IPS-18c (cell line): ENCODE measurements at regions not wholly inside any gene's neighbourhood (a gene's known extent, or its start where the extent isn't known, plus 50 kb on each side); places are given as distances from the start of the nearest gene placed in this dataset.
A peak's percentile ranks its signal among the peaks of the same experiment; 100 is the strongest.
"Not testable (repeated sequence)": the region's sequence is repeated elsewhere in the genome, so short reads cannot be mapped to it uniquely, and the experiment has no call there.

Experiments used
- H3K4me3 ChIP-seq: 2 replicates; pipeline ENCODE4 v1.7.0; 2013; ENCODE audit warnings: low read depth, mild to moderate bottlenecking, low read length, moderate library complexity; ENCODE audit not compliant: insufficient read depth
- H3K9me3 ChIP-seq: one replicate; pipeline ENCODE4 v1.6.1; 2013; ENCODE audit warnings: mild to moderate bottlenecking, low read length, moderate library complexity; ENCODE audit not compliant: control insufficient read depth, insufficient read depth

GRCh38 chr12:4169531-4169930, 104.0 kb upstream of the CCND2 start:
- H3K4me3 ChIP-seq = no peak overlapping the region
- H3K9me3 ChIP-seq = no peaks in the 10 kb centered on the region

- no peaks in the 10 kb centered on the region for H3K9me3 ChIP-seq
These were observed 105.5 kb upstream of the CCND2 start for GRCh38 chr12:4168036-4168435.

GRCh38 chr12:4164559-4165558, 108.7 kb upstream of the CCND2 start:
- Histone ChIP-seq H3K4me3 (peak overlapping the region; percentile 60), H3K9me3 (peaks cover 6% of the 10 kb centered on the region)

More at GRCh38 chr12:4168036-4168435, 105.5 kb upstream of the CCND2 start:
- no peak overlapping the region for H3K4me3 ChIP-seq

GRCh38 chr12:4164188-4164558, 109.4 kb upstream of the CCND2 start:
- peak overlapping the region; percentile 60 for H3K4me3 ChIP-seq
- peaks cover 6% of the 10 kb centered on the region for H3K9me3 ChIP-seq

GRCh38 chr12:4161718-4162117, 111.8 kb upstream of the CCND2 start:
- peaks cover 6% of the 10 kb centered on the region for H3K9me3 ChIP-seq
- no peak overlapping the region for H3K4me3 ChIP-seq

DNA sequence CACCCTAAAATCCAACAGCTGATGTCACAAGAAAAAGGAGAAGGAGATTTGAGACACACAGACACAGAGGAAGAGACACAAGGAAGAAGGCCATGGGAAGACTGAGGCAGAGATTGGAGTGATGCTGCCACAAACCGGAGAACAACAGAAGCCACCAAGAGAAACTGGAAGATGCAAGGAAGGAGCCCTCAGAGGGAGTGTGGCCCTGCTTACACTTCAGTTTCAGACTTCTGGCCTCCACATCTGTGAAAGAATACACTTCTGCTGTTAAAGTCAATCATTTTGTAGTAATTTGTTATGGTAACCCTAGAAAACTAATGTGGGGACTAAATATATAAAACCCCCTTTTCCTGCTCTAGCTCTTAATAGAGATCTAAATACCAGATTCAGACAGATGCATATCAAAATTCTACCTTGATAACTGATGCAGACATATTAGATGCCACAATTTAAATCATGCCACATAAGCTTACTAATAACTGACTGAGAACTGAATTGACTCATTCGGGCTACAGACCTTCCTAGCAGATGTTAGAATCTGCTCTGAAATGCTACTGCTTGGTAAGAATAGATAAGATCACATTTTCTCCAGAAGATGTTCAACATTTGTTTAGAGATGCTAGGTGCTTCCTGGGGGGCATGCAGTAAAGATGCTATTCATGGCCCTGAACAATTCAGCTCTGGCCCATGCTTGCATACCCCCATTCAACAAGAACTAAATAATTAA, 113.1 kb upstream of the CCND2 start:
- H3K9me3 ChIP-seq = peaks cover 6% of the 10 kb centered on the region
- no peak overlapping the region for H3K4me3 ChIP-seq

DNA sequence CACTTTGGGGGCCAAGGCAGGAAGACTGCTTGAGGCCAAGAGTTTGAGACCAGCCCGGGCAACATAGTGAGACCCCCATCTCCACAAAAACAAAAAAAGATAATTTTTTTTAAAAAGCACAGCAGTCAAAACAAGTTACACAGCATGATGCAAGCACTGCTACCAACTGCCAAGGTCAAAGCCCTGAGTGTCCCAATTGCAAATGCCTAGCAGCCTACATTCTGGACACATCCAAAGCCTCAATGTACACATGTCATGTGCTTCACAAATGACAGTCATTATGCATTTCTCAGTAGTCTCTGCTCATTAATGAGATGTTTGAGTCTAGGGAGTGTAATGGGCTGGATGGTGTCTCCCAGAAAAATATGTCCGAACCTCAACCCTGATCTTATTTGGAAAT, 113.7 kb upstream of the CCND2 start:
- H3K9me3 ChIP-seq = peaks cover 6% of the 10 kb centered on the region
- H3K4me3 ChIP-seq = no peak overlapping the region

DNA sequence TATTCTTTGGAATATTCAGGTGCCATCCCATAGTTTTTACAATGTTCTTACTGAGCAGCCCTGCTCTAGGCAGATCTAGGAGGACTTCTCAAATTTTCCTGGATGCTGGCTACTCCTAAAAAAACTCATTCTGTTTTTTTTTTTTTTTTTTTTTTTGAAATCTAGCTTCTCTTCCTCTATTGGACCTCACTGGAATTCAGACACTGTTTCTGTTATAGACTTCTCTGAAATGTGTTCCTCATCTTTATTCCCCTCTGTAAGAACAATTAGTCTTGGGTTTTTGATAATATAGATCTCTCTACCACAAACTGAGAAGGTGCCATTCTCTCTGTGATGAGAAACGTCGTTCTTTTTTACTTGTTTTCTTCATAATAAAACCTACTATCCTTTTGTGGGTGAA, 115.3 kb upstream of the CCND2 start:
- peaks cover 6% of the 10 kb centered on the region for H3K9me3 ChIP-seq

GRCh38 chr12:4157122-4157521, 116.4 kb upstream of the CCND2 start:
- peaks cover 6% of the 10 kb centered on the region for H3K9me3 ChIP-seq
- no peak overlapping the region for H3K4me3 ChIP-seq

More for the DNA sequence above, 115.3 kb upstream of the CCND2 start:
- no peak overlapping the region for H3K4me3 ChIP-seq

DNA sequence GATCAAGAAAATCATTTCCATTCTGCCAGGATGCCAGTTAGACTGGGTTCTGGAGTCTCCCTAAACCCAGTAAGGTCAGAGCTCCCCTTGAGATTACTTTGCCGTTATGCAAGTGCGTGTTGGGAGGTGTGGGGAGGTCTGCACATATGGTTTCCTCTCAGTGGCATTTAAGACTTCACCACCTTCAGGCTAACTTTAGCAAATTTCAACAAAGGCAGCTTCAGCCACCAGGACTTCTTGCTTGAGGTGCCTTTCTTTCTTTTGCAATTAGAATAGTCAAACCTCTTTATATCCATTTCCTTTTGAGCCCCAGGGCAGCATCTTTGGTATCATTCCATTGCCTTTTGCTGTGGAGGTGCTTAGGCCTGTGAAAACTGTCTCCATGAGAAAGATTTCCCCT, 117.2 kb upstream of the CCND2 start:
- Histone ChIP-seq H3K4me3 (no peak overlapping the region), H3K9me3 (no peaks in the 10 kb centered on the region)

- Histone ChIP-seq H3K9me3 (no peaks in the 10 kb centered on the region), H3K4me3 (no peak overlapping the region)
These were observed 118.8 kb upstream of the CCND2 start for GRCh38 chr12:4154672-4155225.

DNA sequence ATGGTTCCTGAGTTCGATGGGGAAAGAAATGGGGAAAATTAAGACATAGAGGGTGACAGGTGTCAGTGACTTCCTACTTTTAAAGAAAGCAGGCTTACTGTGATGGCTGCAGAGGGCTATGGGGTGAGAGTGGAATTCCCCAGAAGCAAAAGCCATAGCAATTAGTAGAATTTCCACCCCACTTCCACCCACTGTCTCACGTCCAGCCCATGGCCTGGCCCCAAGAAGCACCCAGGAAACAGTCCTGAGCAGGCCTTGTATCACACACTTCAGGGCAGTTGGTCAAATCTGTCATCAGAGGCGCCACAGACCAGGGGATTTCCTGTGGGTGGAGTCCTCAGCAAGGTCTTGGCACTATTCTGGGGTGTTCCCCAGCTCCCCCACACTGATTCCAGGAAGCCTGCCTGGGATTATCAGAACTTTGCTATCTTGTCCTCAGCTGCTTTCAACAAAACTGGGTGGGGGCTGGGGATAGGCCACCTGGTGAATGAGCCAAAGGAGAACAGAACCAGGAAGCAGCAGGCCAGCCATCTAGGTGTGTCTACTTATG, 120.1 kb upstream of the CCND2 start:
- no peaks in the 10 kb centered on the region for H3K9me3 ChIP-seq

GRCh38 chr12:4152145-4152795, 121.3 kb upstream of the CCND2 start:
- Histone ChIP-seq H3K4me3 (no peak overlapping the region), H3K9me3 (no peaks in the 10 kb centered on the region)

More for the DNA sequence above, 120.1 kb upstream of the CCND2 start:
- no peak overlapping the region for H3K4me3 ChIP-seq

- Histone ChIP-seq H3K4me3 (no peak overlapping the region), H3K9me3 (no peaks in the 10 kb centered on the region)
These were observed 122.0 kb upstream of the CCND2 start for GRCh38 chr12:4151362-4152121.

DNA sequence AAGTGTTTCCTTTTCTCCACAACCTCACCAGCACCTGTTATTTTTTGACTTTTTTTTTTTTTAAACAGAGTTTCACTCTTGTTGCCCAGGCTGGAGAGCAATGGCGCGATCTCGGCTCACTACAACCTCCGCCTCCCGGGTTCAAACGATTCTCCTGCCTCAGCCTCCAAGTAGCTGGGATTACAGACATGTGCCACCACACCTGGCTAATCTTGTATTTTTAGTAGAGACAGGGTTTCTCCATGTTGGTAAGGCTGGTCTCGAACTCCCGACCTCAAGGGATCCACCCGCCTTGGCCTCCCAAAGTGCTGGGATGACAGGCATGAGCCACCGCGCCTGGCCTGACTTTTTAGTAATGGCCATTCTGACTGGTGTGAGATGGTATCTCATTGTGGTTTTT, 123.2 kb upstream of the CCND2 start:
- H3K9me3 ChIP-seq, H3K4me3 ChIP-seq: not testable (repeated sequence)

DNA sequence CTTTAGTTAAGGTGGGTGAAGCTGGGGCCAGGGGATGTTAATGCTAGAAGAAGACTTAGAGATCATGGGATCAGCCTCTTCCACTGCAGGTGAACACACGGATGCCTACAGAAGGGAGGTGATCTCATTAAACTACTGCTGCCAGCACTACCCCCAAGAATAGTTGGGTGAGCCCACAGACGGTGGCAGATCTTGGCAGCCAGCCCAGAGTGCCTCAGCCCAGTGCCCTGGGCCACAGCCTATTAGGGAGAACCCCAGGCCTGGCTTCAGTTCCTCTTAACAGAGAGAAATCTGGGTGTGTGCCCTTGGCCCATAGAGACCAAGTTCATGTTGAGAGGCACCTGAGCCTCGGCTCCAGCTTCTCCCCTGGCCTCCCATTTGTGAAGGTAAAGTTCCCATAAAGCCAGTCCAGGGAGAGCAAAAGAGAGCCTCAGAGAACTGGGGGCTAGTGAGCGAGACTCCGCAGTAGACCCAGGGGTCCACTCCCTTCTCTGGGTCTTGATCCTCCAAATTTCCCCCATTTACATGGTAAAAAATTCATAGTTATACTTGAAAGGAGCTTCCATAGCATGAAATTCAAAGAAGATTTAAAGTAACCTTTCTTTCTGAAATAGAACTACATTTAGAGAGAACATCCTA, 125.0 kb upstream of the CCND2 start:
- no peaks in the 10 kb centered on the region for H3K9me3 ChIP-seq
- no peak overlapping the region for H3K4me3 ChIP-seq
